NCI-H1436 (cell line): ENCODE measurements at regions not wholly inside any gene's neighbourhood (a gene's known extent, or its start where the extent isn't known, plus 50 kb on each side); places are given as distances from the start of the nearest gene placed in this dataset.
"Not testable (repeated sequence)": the region's sequence is repeated elsewhere in the genome, so short reads cannot be mapped to it uniquely, and the experiment has no call there.

Experiments
- DNase-seq: peaks from one replicate; lab custom pipeline; 2025; lab: John Stamatoyannopoulos, UW

- not testable (repeated sequence) for DNase-seq
These were observed 710.3 kb upstream of the INTU start for GRCh38 chr4:126922328-126922938.

- DNase-seq = no peak
These were observed 708.5 kb upstream of the INTU start for GRCh38 chr4:126924237-126924636.

GRCh38 chr4:126930059-126930458, 702.7 kb upstream of the INTU start:
- not testable (repeated sequence) for DNase-seq

GRCh38 chr4:126935801-126936200, 697.0 kb upstream of the INTU start:
- DNase-seq = no peak

- DNase-seq = no peak
These were observed 695.4 kb upstream of the INTU start for GRCh38 chr4:126937342-126937741.

- no peak for DNase-seq
These were observed 694.8 kb upstream of the INTU start for GRCh38 chr4:126937846-126938422.

GRCh38 chr4:126939401-126939800, 693.4 kb upstream of the INTU start:
- DNase-seq = no peak

- no peak for DNase-seq
These were observed 685.2 kb upstream of the INTU start for GRCh38 chr4:126947536-126947935.

- DNase-seq = no peak
These were observed 678.0 kb upstream of the INTU start for GRCh38 chr4:126954537-126955291.

GRCh38 chr4:126955292-126956183, 677.2 kb upstream of the INTU start:
- no peak for DNase-seq

- no peak for DNase-seq
These were observed 676.4 kb upstream of the INTU start for GRCh38 chr4:126956184-126956897.

GRCh38 chr4:126957556-126957955, 675.2 kb upstream of the INTU start:
- no peak for DNase-seq

GRCh38 chr4:126957987-126958386, 674.8 kb upstream of the INTU start:
- no peak for DNase-seq

GRCh38 chr4:126958482-126958881, 674.3 kb upstream of the INTU start:
- DNase-seq = no peak

GRCh38 chr4:126959056-126959745, 673.6 kb upstream of the INTU start:
- DNase-seq = no peak

- no peak for DNase-seq
These were observed 672.0 kb upstream of the INTU start for GRCh38 chr4:126960760-126961159.

- no peak for DNase-seq
These were observed 671.1 kb upstream of the INTU start for GRCh38 chr4:126961661-126962060.

- no peak for DNase-seq
These were observed 666.9 kb upstream of the INTU start for GRCh38 chr4:126965877-126966276.

- no peak for DNase-seq
These were observed 663.2 kb upstream of the INTU start for GRCh38 chr4:126969360-126970235.

GRCh38 chr4:126973201-126973600, 659.6 kb upstream of the INTU start:
- no peak for DNase-seq
